GM23338 (cell line): ENCODE measurements at regions not wholly inside any gene's neighbourhood (a gene's known extent, or its start where the extent isn't known, plus 50 kb on each side); places are given as distances from the start of the nearest gene placed in this dataset.

Experiments
- CREB1 ChIP-seq: fragments of 250-450 bp; sonication (Bioruptor Pico); IDR thresholded peaks from 2 replicates; pipeline ENCODE4 v1.5.0; 2020; ENCODE audit warnings: low read depth, mild to moderate bottlenecking, moderate library complexity
- EZH2 ChIP-seq: fragments of 200-600 bp; sonication (generic); IDR thresholded peaks from one replicate; pipeline ENCODE4 v1.8.0; 2017; ENCODE audit warnings: antibody characterized with exemption, mild to moderate bottlenecking, low read depth; ENCODE audit not compliant: unreplicated experiment
- EZH2phosphoT487 ChIP-seq: fragments of 200-600 bp; sonication (generic); IDR thresholded peaks from one replicate; pipeline ENCODE4 v1.8.1; 2018; ENCODE audit warnings: antibody characterized with exemption; ENCODE audit not compliant: unreplicated experiment
- POLR2AphosphoS5 ChIP-seq: IDR thresholded peaks from 2 replicates; pipeline ENCODE4 v1.6.1; 2016; ENCODE audit warnings: antibody characterized with exemption, low read depth
- ZNF114 ChIP-seq: fragments of 250-450 bp; sonication (Bioruptor Pico); IDR thresholded peaks from 2 replicates; pipeline ENCODE4 v1.5.0; 2020; ENCODE audit warnings: mild to moderate bottlenecking, moderate library complexity
- TF ChIP-seq, protein P1 (sequence below), 2 experiments: fragments of 200-600 bp in 1 of 2; sonication (generic) in 1 of 2; conservative IDR thresholded peaks; 2 replicates each; pipeline versions ENCODE4 v1.5.1 to v1.6.1; 2016 to 2017; ENCODE audit warnings: antibody characterized with exemption in 2 of 2, low read depth in 2 of 2, mild to moderate bottlenecking in 2 of 2, moderate library complexity in 1 of 2
- TF ChIP-seq, protein P2 (sequence below): IDR thresholded peaks from one replicate; pipeline ENCODE4 v1.6.1; 2018; ENCODE audit warnings: antibody characterized with exemption; ENCODE audit not compliant: unreplicated experiment
- TF ChIP-seq, protein P3 (sequence below): IDR thresholded peaks from 2 replicates; pipeline ENCODE4 v1.6.1; 2016; ENCODE audit warnings: antibody characterized with exemption
- TF ChIP-seq, protein P4 (sequence below): fragments of 250-450 bp; sonication (Bioruptor Pico); IDR thresholded peaks from 2 replicates; pipeline ENCODE4 v1.5.0; 2020; ENCODE audit warnings: mild to moderate bottlenecking, moderate library complexity

DNA sequence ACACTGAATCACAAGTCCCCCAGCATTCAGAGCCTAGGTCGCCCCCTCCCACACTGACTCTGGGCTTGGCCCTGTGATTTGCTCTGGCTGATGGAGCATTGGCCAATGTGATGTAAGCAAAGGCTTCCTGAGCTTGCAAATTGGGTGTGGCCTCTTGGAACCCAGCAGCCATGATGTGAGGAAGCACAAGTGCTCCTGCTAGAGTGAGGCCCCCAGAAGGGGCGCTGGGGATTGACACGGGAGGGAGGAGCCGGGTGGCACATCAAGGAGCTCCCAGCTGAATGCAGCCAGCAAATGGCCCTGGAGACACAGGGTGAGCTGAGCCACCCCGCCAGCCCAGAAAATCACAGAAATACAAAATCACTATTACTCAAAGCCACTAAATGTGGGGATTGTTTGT is 308.5 kb downstream of the C16orf95 start:
- TF ChIP-seq ZNF114 (CRISPR knock-in tag) = no peak
- no peak for TF ChIP-seq EZH2phosphoT487
- no peak for TF ChIP-seq EZH2
- TF ChIP-seq, protein P1, sequence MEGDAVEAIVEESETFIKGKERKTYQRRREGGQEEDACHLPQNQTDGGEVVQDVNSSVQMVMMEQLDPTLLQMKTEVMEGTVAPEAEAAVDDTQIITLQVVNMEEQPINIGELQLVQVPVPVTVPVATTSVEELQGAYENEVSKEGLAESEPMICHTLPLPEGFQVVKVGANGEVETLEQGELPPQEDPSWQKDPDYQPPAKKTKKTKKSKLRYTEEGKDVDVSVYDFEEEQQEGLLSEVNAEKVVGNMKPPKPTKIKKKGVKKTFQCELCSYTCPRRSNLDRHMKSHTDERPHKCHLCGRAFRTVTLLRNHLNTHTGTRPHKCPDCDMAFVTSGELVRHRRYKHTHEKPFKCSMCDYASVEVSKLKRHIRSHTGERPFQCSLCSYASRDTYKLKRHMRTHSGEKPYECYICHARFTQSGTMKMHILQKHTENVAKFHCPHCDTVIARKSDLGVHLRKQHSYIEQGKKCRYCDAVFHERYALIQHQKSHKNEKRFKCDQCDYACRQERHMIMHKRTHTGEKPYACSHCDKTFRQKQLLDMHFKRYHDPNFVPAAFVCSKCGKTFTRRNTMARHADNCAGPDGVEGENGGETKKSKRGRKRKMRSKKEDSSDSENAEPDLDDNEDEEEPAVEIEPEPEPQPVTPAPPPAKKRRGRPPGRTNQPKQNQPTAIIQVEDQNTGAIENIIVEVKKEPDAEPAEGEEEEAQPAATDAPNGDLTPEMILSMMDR (conservative IDR thresholded peaks at IDR 0.05; ENCODE audit: low read depth in 2 of 2) = no peak
- TF ChIP-seq POLR2AphosphoS5 = no peak
- TF ChIP-seq, protein P2, sequence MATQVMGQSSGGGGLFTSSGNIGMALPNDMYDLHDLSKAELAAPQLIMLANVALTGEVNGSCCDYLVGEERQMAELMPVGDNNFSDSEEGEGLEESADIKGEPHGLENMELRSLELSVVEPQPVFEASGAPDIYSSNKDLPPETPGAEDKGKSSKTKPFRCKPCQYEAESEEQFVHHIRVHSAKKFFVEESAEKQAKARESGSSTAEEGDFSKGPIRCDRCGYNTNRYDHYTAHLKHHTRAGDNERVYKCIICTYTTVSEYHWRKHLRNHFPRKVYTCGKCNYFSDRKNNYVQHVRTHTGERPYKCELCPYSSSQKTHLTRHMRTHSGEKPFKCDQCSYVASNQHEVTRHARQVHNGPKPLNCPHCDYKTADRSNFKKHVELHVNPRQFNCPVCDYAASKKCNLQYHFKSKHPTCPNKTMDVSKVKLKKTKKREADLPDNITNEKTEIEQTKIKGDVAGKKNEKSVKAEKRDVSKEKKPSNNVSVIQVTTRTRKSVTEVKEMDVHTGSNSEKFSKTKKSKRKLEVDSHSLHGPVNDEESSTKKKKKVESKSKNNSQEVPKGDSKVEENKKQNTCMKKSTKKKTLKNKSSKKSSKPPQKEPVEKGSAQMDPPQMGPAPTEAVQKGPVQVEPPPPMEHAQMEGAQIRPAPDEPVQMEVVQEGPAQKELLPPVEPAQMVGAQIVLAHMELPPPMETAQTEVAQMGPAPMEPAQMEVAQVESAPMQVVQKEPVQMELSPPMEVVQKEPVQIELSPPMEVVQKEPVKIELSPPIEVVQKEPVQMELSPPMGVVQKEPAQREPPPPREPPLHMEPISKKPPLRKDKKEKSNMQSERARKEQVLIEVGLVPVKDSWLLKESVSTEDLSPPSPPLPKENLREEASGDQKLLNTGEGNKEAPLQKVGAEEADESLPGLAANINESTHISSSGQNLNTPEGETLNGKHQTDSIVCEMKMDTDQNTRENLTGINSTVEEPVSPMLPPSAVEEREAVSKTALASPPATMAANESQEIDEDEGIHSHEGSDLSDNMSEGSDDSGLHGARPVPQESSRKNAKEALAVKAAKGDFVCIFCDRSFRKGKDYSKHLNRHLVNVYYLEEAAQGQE = no peak
- TF ChIP-seq CREB1 = no peak
- TF ChIP-seq, protein P3, sequence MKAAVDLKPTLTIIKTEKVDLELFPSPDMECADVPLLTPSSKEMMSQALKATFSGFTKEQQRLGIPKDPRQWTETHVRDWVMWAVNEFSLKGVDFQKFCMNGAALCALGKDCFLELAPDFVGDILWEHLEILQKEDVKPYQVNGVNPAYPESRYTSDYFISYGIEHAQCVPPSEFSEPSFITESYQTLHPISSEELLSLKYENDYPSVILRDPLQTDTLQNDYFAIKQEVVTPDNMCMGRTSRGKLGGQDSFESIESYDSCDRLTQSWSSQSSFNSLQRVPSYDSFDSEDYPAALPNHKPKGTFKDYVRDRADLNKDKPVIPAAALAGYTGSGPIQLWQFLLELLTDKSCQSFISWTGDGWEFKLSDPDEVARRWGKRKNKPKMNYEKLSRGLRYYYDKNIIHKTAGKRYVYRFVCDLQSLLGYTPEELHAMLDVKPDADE = no peak
- TF ChIP-seq, protein P4, sequence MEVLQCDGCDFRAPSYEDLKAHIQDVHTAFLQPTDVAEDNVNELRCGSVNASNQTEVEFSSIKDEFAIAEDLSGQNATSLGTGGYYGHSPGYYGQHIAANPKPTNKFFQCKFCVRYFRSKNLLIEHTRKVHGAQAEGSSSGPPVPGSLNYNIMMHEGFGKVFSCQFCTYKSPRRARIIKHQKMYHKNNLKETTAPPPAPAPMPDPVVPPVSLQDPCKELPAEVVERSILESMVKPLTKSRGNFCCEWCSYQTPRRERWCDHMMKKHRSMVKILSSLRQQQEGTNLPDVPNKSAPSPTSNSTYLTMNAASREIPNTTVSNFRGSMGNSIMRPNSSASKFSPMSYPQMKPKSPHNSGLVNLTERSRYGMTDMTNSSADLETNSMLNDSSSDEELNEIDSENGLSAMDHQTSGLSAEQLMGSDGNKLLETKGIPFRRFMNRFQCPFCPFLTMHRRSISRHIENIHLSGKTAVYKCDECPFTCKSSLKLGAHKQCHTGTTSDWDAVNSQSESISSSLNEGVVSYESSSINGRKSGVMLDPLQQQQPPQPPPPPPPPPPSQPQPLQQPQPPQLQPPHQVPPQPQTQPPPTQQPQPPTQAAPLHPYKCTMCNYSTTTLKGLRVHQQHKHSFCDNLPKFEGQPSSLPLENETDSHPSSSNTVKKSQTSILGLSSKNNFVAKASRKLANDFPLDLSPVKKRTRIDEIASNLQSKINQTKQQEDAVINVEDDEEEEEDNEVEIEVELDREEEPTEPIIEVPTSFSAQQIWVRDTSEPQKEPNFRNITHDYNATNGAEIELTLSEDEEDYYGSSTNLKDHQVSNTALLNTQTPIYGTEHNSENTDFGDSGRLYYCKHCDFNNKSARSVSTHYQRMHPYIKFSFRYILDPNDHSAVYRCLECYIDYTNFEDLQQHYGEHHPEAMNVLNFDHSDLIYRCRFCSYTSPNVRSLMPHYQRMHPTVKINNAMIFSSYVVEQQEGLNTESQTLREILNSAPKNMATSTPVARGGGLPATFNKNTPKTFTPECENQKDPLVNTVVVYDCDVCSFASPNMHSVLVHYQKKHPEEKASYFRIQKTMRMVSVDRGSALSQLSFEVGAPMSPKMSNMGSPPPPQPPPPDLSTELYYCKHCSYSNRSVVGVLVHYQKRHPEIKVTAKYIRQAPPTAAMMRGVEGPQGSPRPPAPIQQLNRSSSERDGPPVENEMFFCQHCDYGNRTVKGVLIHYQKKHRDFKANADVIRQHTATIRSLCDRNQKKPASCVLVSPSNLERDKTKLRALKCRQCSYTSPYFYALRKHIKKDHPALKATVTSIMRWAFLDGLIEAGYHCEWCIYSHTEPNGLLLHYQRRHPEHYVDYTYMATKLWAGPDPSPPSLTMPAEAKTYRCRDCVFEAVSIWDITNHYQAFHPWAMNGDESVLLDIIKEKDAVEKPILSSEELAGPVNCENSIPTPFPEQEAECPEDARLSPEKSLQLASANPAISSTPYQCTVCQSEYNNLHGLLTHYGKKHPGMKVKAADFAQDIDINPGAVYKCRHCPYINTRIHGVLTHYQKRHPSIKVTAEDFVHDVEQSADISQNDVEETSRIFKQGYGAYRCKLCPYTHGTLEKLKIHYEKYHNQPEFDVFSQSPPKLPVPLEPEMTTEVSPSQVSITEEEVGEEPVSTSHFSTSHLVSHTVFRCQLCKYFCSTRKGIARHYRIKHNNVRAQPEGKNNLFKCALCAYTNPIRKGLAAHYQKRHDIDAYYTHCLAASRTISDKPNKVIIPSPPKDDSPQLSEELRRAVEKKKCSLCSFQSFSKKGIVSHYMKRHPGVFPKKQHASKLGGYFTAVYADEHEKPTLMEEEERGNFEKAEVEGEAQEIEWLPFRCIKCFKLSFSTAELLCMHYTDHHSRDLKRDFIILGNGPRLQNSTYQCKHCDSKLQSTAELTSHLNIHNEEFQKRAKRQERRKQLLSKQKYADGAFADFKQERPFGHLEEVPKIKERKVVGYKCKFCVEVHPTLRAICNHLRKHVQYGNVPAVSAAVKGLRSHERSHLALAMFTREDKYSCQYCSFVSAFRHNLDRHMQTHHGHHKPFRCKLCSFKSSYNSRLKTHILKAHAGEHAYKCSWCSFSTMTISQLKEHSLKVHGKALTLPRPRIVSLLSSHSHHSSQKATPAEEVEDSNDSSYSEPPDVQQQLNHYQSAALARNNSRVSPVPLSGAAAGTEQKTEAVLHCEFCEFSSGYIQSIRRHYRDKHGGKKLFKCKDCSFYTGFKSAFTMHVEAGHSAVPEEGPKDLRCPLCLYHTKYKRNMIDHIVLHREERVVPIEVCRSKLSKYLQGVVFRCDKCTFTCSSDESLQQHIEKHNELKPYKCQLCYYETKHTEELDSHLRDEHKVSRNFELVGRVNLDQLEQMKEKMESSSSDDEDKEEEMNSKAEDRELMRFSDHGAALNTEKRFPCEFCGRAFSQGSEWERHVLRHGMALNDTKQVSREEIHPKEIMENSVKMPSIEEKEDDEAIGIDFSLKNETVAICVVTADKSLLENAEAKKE (CRISPR knock-in tag) = no peak
